ENCODE measurements at regions not wholly inside any gene's neighbourhood (a gene's known extent, or its start where the extent isn't known, plus 50 kb on each side); places are given as distances from the start of the nearest gene placed in this dataset.

DNA sequence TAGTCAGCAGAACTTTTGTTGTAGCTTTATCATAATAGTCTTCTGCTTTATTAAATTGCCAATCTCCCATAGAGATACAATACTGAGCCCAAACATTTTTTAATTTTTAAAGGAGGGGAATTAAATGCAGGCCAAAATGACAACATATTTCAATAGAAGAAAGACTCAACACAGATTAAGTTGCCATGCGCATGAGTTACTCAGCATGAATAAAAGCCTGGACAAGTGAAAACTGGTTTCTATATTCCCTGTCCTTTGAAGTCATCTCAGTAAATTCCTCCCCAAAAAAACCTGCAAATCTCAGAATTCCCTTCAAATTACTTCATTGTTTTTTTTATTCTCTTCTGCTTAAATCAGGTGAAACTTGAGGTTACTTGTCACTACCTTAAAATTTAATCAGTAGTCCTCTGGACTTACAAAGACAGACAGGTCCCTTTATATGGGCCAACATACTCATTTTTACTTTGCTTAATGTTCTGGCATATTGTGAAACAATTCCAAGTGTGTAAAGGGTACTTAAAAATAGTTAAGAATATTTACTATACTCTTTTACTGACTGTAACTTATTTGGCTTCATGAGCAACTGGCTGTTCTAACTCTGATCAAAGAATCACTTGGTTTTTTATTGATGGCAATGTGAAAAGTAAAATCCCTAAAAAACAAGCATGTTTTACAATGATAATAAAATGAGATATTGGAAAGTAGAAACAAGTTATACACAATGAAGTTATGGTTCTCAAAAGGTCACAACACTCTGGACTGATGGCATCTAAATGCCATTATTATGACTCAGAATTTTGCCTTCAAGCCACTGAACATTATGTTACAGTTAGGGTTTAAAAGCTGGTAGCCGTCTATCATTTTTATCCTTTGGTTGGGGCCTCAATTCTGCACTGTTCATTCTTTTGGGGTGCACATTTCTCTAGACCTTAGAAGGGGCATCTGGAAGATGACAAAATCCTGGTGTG, 49.9 kb upstream of the COL21A1 start:
- ChIA-PET CTCF (no interaction called here), POLR2A (no interaction called here)

More for the DNA sequence above, 49.9 kb upstream of the COL21A1 start:
- no peaks in the 10 kb centered on the region for H3K27me3 ChIP-seq (ENCODE audit: insufficient read depth, low read length, poor library complexity, severe bottlenecking)
- no peak overlapping the region for H3K27ac Mint-ChIP-seq
- H3K4me1 Mint-ChIP-seq = no peaks in the 10 kb centered on the region
- peaks cover 0 to 17% (median 0%) of the 10 kb centered on the region in 5 donors for H3K9me3 Mint-ChIP-seq
- no peak overlapping the region for H3K4me3 Mint-ChIP-seq
- no peaks in the 10 kb centered on the region for H3K4me1 ChIP-seq (ENCODE audit: insufficient read depth, low read length)
- H3K4me3 ChIP-seq (ENCODE audit: low read length) = no peak overlapping the region
- no peaks in the 10 kb centered on the region for H3K27me3 Mint-ChIP-seq
- no peak for DNase-seq
- no peak overlapping the region for H3K27ac ChIP-seq (ENCODE audit: low read depth, low read length)
- H3K9me3 ChIP-seq (ENCODE audit: low read length) = no peaks in the 10 kb centered on the region
- H3K36me3 ChIP-seq (ENCODE audit: insufficient read depth, low read length) = no peaks in the 10 kb centered on the region
- H3K36me3 Mint-ChIP-seq = no peaks in the 10 kb centered on the region

Data from CD8-positive, alpha-beta memory T cell (primary cell).